MCF 10A (cell line): ENCODE measurements at regions not wholly inside any gene's neighbourhood (a gene's known extent, or its start where the extent isn't known, plus 50 kb on each side); places are given as distances from the start of the nearest gene placed in this dataset.

ENCODE experiments used
- BruUV-seq: library from RNA; stranded (reverse); fragments of 400-500 nt; replicated peaks from 2 replicates; lab custom pipeline; 2021; lab: Mats Ljungman, UMichigan
- CTCF ChIA-PET: fragments of 300-600 bp; sonication (Branson Sonifier 250); formaldehyde crosslinking; extraction: SDS; loops from one replicate; lab custom pipeline; 2021; ENCODE audit warnings: antibody characterized with exemption, inconsistent platforms; lab: Yijun Ruan, JAX
- POLR2A ChIA-PET: fragments of 300-600, 350-650 bp; sonication (Branson Sonifier 250); formaldehyde crosslinking; extraction: SDS; loops from one replicate; lab custom pipeline; 2020; ENCODE audit warnings: antibody characterized with exemption, inconsistent platforms; lab: Yijun Ruan, JAX
- DNase-seq: peaks from one replicate; pipeline ENCODE4 v3.0.0-alpha.2; 2018; ENCODE audit not compliant: unreplicated experiment
- H3K27ac Mint-ChIP-seq: one replicate; pipeline ENCODE4 v1.8.0; 2022; ENCODE audit warnings: mild to moderate bottlenecking, low read depth, mixed read lengths; ENCODE audit not compliant: unreplicated experiment
- H3K27me3 Mint-ChIP-seq: one replicate; pipeline ENCODE4 v1.8.0; 2022; ENCODE audit warnings: mixed read lengths; ENCODE audit not compliant: insufficient read depth, unreplicated experiment
- H3K36me3 Mint-ChIP-seq: one replicate; pipeline ENCODE4 v1.8.0; 2022; ENCODE audit warnings: mild to moderate bottlenecking, moderate library complexity, mixed read lengths; ENCODE audit not compliant: insufficient read depth, unreplicated experiment
- H3K4me1 Mint-ChIP-seq: one replicate; pipeline ENCODE4 v1.8.0; 2022; ENCODE audit warnings: mixed read lengths; ENCODE audit not compliant: insufficient read depth, unreplicated experiment
- H3K4me3 Mint-ChIP-seq: one replicate; pipeline ENCODE4 v1.8.0; 2022; ENCODE audit warnings: mild to moderate bottlenecking, moderate library complexity, mixed read lengths; ENCODE audit not compliant: unreplicated experiment
- H3K9me3 Mint-ChIP-seq: one replicate; pipeline ENCODE4 v1.8.0; 2022; ENCODE audit warnings: mixed read lengths; ENCODE audit not compliant: unreplicated experiment
- CTCF ChIP-seq: fragments of 200-600 bp; IDR thresholded peaks from one replicate; pipeline ENCODE4 v1.8.0; 2022; ENCODE audit warnings: antibody characterized with exemption, mild to moderate bottlenecking; ENCODE audit not compliant: unreplicated experiment
- intact Hi-C: fragments of 100-400 bp; cut with micrococcal nuclease; formaldehyde crosslinking; loops from 2 replicates; pipeline ENCODE4 v1.14.1; 2022

DNA sequence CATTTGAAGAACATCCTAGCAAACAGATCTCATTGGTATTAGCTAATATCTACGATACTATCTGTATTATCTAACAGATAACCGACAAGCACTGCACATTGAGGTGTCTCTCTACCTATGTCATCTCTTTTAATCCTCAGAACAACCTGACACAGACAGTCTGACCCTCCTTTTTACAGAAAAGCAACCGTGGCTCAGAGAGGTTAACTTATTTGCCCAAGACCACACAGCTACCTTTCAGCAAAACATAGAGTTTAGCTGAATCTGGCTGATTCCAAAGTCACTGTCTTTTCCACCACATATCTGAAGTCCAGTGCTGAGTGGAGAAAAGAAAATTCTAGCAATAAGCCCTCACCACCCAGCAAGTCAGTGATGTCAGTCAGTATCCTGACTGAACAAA lies 358.7 kb upstream of the JARID2 start:
- Mint-ChIP-seq H3K27me3 (no peaks in the 10 kb centered on the region), H3K27ac (no peak overlapping the region), H3K9me3 (no peaks in the 10 kb centered on the region), H3K4me3 (no peak overlapping the region), H3K4me1 (peaks cover 9% of the 10 kb centered on the region), H3K36me3 (peaks cover 11% of the 10 kb centered on the region)
- DNase-seq: no peak
- no TSS peak for BruUV-seq
- intact Hi-C loops: no loop called here
- CTCF ChIA-PET: interaction anchor here (1.0 kb wide), 1 partner anchor 9 kb away, joined by 4 read pairs; no protein-coding TSS in a partner anchor
- POLR2A ChIA-PET: interaction anchor here (0.6 kb wide), 1 partner anchor 255 kb away, joined by 3 read pairs; no protein-coding TSS in a partner anchor
- no peak for TF ChIP-seq CTCF

- intact Hi-C loops: no loop called here
- Mint-ChIP-seq H3K9me3 (no peaks in the 10 kb centered on the region), H3K27ac (peak overlapping the region; percentile 35), H3K4me3 (no peak overlapping the region), H3K27me3 (no peaks in the 10 kb centered on the region), H3K36me3 (peaks cover 11% of the 10 kb centered on the region), H3K4me1 (peaks cover under 1% of the 10 kb centered on the region)
- POLR2A ChIA-PET: no interaction called here
- BruUV-seq: no TSS peak
- no peak for TF ChIP-seq CTCF
- no peak for DNase-seq
- CTCF ChIA-PET: no interaction called here
Observed at GRCh38 chr6:14887986-14888574, 357.8 kb upstream of the JARID2 start.

DNA sequence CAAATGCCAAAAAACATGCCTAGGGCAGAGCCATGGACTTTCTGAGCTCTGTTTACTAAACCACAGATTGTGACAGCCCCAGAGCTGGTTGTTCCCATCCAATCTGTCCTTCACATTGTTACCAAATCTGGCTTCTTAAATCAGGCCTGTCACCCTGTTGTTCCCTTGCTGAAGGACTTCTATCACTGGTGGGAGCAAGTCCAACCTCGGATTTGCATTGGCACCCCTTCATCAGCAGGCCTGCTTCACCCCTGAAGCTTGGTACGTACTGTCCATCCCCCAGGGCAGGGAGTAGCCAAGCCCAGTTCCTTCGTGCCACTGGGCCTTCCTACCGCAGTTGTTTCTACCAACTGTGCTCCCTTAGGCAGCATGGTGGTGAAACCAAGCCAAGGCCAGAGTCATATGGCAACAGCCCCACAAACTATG lies 357.3 kb upstream of the JARID2 start:
- no peaks in the 10 kb centered on the region for H3K27me3 Mint-ChIP-seq
- intact Hi-C loops: no loop called here
- H3K36me3 Mint-ChIP-seq: peaks cover 16% of the 10 kb centered on the region
- DNase-seq: no peak
- BruUV-seq: no TSS peak
- TF ChIP-seq CTCF: no peak
- CTCF ChIA-PET: interaction anchor here (0.6 kb wide), 1 partner anchor 565 kb away, joined by 4 read pairs; no protein-coding TSS in a partner anchor
- H3K4me3 Mint-ChIP-seq: no peak overlapping the region
- no peaks in the 10 kb centered on the region for H3K4me1 Mint-ChIP-seq
- POLR2A ChIA-PET: interaction anchor here (0.7 kb wide), 1 partner anchor 53 kb away, joined by 3 read pairs; no protein-coding TSS in a partner anchor
- H3K27ac Mint-ChIP-seq: peak overlapping the region; percentile 35
- H3K9me3 Mint-ChIP-seq: no peaks in the 10 kb centered on the region

- POLR2A ChIA-PET: interaction anchor here (0.7 kb wide), 1 partner anchor 52 kb away, joined by 3 read pairs; no protein-coding TSS in a partner anchor
- H3K27ac Mint-ChIP-seq: peak overlapping the region; percentile 35
- intact Hi-C loops: no loop called here
Observed at GRCh38 chr6:14889188-14889587, 356.7 kb upstream of the JARID2 start.

More at GRCh38 chr6:14889188-14889587, 356.7 kb upstream of the JARID2 start:
- no peaks in the 10 kb centered on the region for H3K4me1 Mint-ChIP-seq
- TF ChIP-seq CTCF: no peak
- CTCF ChIA-PET: no interaction called here
- no TSS peak for BruUV-seq
- H3K9me3 Mint-ChIP-seq: no peaks in the 10 kb centered on the region
- no peaks in the 10 kb centered on the region for H3K27me3 Mint-ChIP-seq
- DNase-seq: peak; percentile 21
- H3K4me3 Mint-ChIP-seq: no peak overlapping the region
- peaks cover 18% of the 10 kb centered on the region for H3K36me3 Mint-ChIP-seq
